Common myeloid progenitor, CD34-positive (primary cell): ENCODE measurements at regions not wholly inside any gene's neighbourhood (a gene's known extent, or its start where the extent isn't known, plus 50 kb on each side); places are given as distances from the start of the nearest gene placed in this dataset.

ENCODE experiments used
- CTCF ChIA-PET: fragments of 350-600 bp; sonication (Branson Sonifier 250); formaldehyde crosslinking; loops from one replicate; lab custom pipeline; 2021; ENCODE audit warnings: antibody characterized with exemption; lab: Charles Lee
- POLR2A ChIA-PET: fragments of 350-600 bp; sonication (Branson Sonifier 250); formaldehyde crosslinking; loops from one replicate; lab custom pipeline; 2021; ENCODE audit warnings: antibody characterized with exemption; lab: Charles Lee
- DNase-seq, 3 donors: peaks; one replicate each; pipeline versions ENCODE4 v3.0.0 to v3.0.0-alpha.2; 2013
- H3K27ac ChIP-seq, 2 experiments: 1 replicate in 1 of 2; 2 replicates in 1 of 2; pipeline ENCODE4 v1.7.0; 2013; ENCODE audit warnings: inconsistent platforms in 2 of 2, low read length in 2 of 2, mild to moderate bottlenecking in 2 of 2, low read depth in 1 of 2, moderate library complexity in 1 of 2; ENCODE audit not compliant: severe bottlenecking in 2 of 2, insufficient read depth in 1 of 2, poor library complexity in 1 of 2
- H3K27me3 ChIP-seq, 5 experiments: replicated peaks in 2 of 5; 1 replicate in 3 of 5; 2 replicates in 2 of 5; pipeline versions ENCODE4 v1.6.1 to v1.7.0; 2013; ENCODE audit warnings: low read length in 4 of 5, mild to moderate bottlenecking in 2 of 5, moderate library complexity in 2 of 5, inconsistent platforms in 1 of 5; ENCODE audit not compliant: insufficient read depth in 5 of 5, control insufficient read depth in 4 of 5
- H3K36me3 ChIP-seq, 4 experiments: 1 replicate in 2 of 4; 2 replicates in 2 of 4; pipeline versions ENCODE4 v1.6.1 to v1.7.0; 2013; ENCODE audit warnings: low read length in 3 of 4, control low read depth in 1 of 4, mild to moderate bottlenecking in 1 of 4; ENCODE audit not compliant: control insufficient read depth in 4 of 4, insufficient read depth in 4 of 4
- H3K4me1 ChIP-seq, 4 experiments: 1 replicate in 3 of 4; 2 replicates in 1 of 4; pipeline versions ENCODE4 v1.6.1 to v1.7.1; 2013; ENCODE audit warnings: low read length in 3 of 4, mild to moderate bottlenecking in 3 of 4, control low read depth in 1 of 4, inconsistent platforms in 1 of 4, moderate library complexity in 1 of 4; ENCODE audit not compliant: control insufficient read depth in 4 of 4, insufficient read depth in 4 of 4; ENCODE audit errors: control extremely low read depth in 1 of 4
- H3K4me3 ChIP-seq, 7 experiments: 1 replicate in 4 of 7; 2 replicates in 3 of 7; pipeline versions ENCODE4 v1.5.1 to v1.7.0; 2013; ENCODE audit warnings: mild to moderate bottlenecking in 7 of 7, low read length in 6 of 7, moderate library complexity in 6 of 7, inconsistent platforms in 2 of 7, low read depth in 2 of 7, control low read depth in 1 of 7; ENCODE audit not compliant: insufficient read depth in 4 of 7, control insufficient read depth in 1 of 7; ENCODE audit errors: extremely low read depth in 1 of 7
- H3K9me3 ChIP-seq, 5 experiments: 1 replicate in 4 of 5; 2 replicates in 1 of 5; pipeline versions ENCODE4 v1.6.1 to v1.7.1; 2013; ENCODE audit warnings: low read length in 4 of 5, mild to moderate bottlenecking in 2 of 5, inconsistent platforms in 1 of 5, low read depth in 1 of 5, moderate library complexity in 1 of 5; ENCODE audit not compliant: control insufficient read depth in 4 of 5, insufficient read depth in 2 of 5; ENCODE audit errors: control extremely low read depth in 1 of 5
- WGBS: methylation state at CpG from one replicate; pipeline ENCODE4 v1.1.5; 2013; ENCODE audit not compliant: insufficient coverage; 5-methylcytosine and 5-hydroxymethylcytosine counted together

GRCh38 chr2:238581126-238581525 is 154.4 kb downstream of the ASB1 start:
- peaks cover 0 to 7% (median 0%) of the 10 kb centered on the region in 5 experiments for H3K9me3 ChIP-seq
- H3K36me3 ChIP-seq, result no peaks in the 10 kb centered on the region
- WGBS, result 92% methylated on average over 3 of the region's 4 CpGs
- no peak overlapping the region for H3K4me3 ChIP-seq
- peaks cover 0 to 9% (median 0%) of the 10 kb centered on the region in 5 experiments for H3K27me3 ChIP-seq
- no peak overlapping the region for H3K27ac ChIP-seq
- no peaks in the 10 kb centered on the region for H3K4me1 ChIP-seq
- ChIA-PET POLR2A (no interaction called here), CTCF (no interaction called here)
- DNase-seq, result no peak

DNA sequence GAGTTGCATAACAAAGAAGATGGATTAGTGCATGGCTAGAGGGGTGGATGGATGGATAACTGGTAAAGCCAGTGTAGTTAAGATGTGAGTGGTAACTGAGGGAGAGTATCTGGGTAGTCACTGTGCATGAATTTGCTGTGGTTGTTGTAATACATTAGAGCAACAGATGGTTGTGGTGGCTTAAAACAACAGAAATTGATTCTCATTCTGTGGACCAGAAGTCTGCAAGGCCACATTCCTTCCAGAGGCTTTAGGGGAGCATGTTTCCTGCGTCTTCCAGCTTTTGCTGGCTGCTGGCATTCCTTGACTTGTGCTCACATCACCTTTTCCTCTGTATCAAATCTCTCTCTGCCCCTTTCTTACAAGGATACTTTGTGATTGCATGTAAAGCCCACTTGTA is 155.4 kb downstream of the ASB1 start:
- H3K4me1 ChIP-seq, result no peaks in the 10 kb centered on the region
- ChIA-PET CTCF (no interaction called here), POLR2A (no interaction called here)
- peaks cover 0 to 2% (median 0%) of the 10 kb centered on the region in 5 experiments for H3K9me3 ChIP-seq
- WGBS, result 82% methylated on average over 1 of the region's 1 CpG
- H3K27ac ChIP-seq, result no peak overlapping the region
- peaks cover 0 to 8% (median 2%) of the 10 kb centered on the region in 5 experiments for H3K27me3 ChIP-seq
- no peak overlapping the region for H3K4me3 ChIP-seq
- no peaks in the 10 kb centered on the region for H3K36me3 ChIP-seq
- DNase-seq, result no peak

- DNase-seq, result no peak
- ChIA-PET CTCF (no interaction called here), POLR2A (no interaction called here)
- Histone ChIP-seq H3K36me3 (no peaks in the 10 kb centered on the region), H3K9me3 (peaks cover 0 to 2% (median 0%) of the 10 kb centered on the region in 5 experiments), H3K27ac (no peak overlapping the region), H3K27me3 (peaks cover 0 to 6% (median 2%) of the 10 kb centered on the region in 5 experiments), H3K4me3 (no peak overlapping the region), H3K4me1 (no peaks in the 10 kb centered on the region)
- WGBS, result 100% methylated on average over 1 of the region's 4 CpGs
These were observed 157.9 kb downstream of the ASB1 start for GRCh38 chr2:238584617-238585016.

GRCh38 chr2:238585836-238586821 is 159.4 kb downstream of the ASB1 start:
- H3K36me3 ChIP-seq, result no peaks in the 10 kb centered on the region
- peaks cover 0 to 2% (median 0%) of the 10 kb centered on the region in 5 experiments for H3K9me3 ChIP-seq
- POLR2A ChIA-PET, result no interaction called here
- H3K4me3 ChIP-seq, result no peak overlapping the region
- 89% methylated on average over 30 of the region's 34 CpGs for WGBS
- H3K27ac ChIP-seq, result no peak overlapping the region
- CTCF ChIA-PET, result no interaction called here
- no peaks in the 10 kb centered on the region for H3K4me1 ChIP-seq
- peak in 2 of 3 donors; percentile 4 to 16 for DNase-seq
- H3K27me3 ChIP-seq, result peaks cover 0 to 2% (median 0%) of the 10 kb centered on the region in 5 experiments

DNA sequence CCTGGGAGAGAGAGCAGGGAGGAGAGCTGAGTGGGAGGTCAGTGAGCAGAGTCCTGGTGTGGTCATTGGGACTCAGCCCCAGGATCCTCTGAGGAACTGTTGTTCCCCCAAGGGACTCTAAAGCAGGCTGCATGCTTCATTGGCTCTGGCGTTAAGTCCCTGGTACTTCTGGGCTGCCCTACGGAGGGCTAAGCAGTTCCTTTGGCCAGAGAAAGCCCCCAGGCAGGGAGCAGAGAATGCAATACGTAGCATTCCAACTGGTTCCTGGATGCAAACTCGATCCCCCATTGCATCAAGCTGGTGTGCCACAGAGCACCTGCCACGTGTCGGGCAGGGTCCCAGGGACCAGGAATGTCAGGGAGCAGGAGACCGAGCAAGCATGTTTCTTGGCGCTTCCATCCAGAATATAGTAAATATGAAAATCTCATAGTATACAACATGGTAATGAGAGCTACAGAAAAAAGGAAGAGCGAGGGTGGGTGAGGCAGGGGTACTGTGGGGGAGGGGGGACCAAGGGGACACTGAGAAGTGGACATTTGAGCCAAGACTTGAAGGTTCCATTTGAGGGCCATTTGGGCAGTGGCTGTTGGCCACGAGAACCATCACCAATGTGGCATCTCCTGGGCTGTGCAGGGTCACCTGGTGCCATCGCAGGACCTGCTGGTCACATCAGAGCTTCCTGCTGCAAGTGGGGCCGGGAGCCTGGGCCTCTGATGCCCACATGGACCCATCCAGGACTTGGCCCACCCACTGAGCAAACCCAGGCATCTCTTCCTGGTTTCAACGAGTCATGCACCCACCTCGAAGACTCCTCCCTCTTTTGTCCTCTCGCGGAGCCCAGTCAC is 160.4 kb downstream of the ASB1 start:
- Histone ChIP-seq H3K4me3 (no peak overlapping the region), H3K27me3 (peaks cover 0 to 2% (median 0%) of the 10 kb centered on the region in 5 experiments), H3K27ac (no peak overlapping the region), H3K4me1 (no peaks in the 10 kb centered on the region), H3K36me3 (no peaks in the 10 kb centered on the region), H3K9me3 (peaks cover 0 to 1% (median 0%) of the 10 kb centered on the region in 5 experiments)
- POLR2A ChIA-PET, result no interaction called here
- no peak for DNase-seq
- 95% methylated on average over 8 of the region's 16 CpGs for WGBS
- CTCF ChIA-PET, result no interaction called here

GRCh38 chr2:238587776-238588660 is 161.3 kb downstream of the ASB1 start:
- DNase-seq, result no peak
- H3K27ac ChIP-seq, result no peak overlapping the region
- peaks cover 0 to 1% (median 0%) of the 10 kb centered on the region in 5 experiments for H3K9me3 ChIP-seq
- H3K4me3 ChIP-seq, result no peak overlapping the region
- H3K4me1 ChIP-seq, result no peaks in the 10 kb centered on the region
- WGBS, result 99% methylated on average over 12 of the region's 12 CpGs
- POLR2A ChIA-PET, result no interaction called here
- CTCF ChIA-PET, result no interaction called here
- H3K27me3 ChIP-seq, result peaks cover 0 to 2% (median 0%) of the 10 kb centered on the region in 5 experiments
- H3K36me3 ChIP-seq, result no peaks in the 10 kb centered on the region
